Fibroblast of lung (primary cell): ENCODE measurements at regions not wholly inside any gene's neighbourhood (a gene's known extent, or its start where the extent isn't known, plus 50 kb on each side); places are given as distances from the start of the nearest gene placed in this dataset.

Experiments
- DNase-seq, 2 donors: peaks; one replicate each; pipeline versions ENCODE4 v3.0.0 to v3.0.0-alpha.2; 2010; ENCODE audit warnings: low read depth in 2 of 2
- H2AFZ ChIP-seq: 2 replicates; pipeline ENCODE4 v1.5.1; 2012; ENCODE audit warnings: low read length, control low read depth, inconsistent platforms
- H3K27ac ChIP-seq: 2 replicates; pipeline ENCODE4 v1.5.1; 2011; ENCODE audit warnings: low read length, control low read depth; ENCODE audit not compliant: insufficient read depth
- H3K27me3 ChIP-seq: 2 replicates; pipeline ENCODE4 v1.5.1; 2011; ENCODE audit warnings: mild to moderate bottlenecking, low read length; ENCODE audit not compliant: control insufficient read depth, insufficient read depth
- H3K36me3 ChIP-seq: 2 replicates; pipeline ENCODE4 v1.5.1; 2011; ENCODE audit warnings: low read length; ENCODE audit not compliant: control insufficient read depth, insufficient read depth
- H3K4me1 ChIP-seq: 2 replicates; pipeline ENCODE4 v1.5.1; 2011; ENCODE audit warnings: low read length; ENCODE audit not compliant: control insufficient read depth, insufficient read depth; ENCODE audit errors: extremely low read depth
- H3K4me2 ChIP-seq: 2 replicates; pipeline ENCODE4 v1.5.1; 2011; ENCODE audit warnings: low read length, control low read depth; ENCODE audit not compliant: insufficient read depth; ENCODE audit errors: extremely low read depth
- H3K4me3 ChIP-seq, 4 experiments: fragments of 200-600 bp in 1 of 4; sonication (generic) in 1 of 4; replicated peaks in 1 of 4; 2 replicates each; pipeline ENCODE4 v1.5.1; 2011 to 2016; ENCODE audit warnings: low read length in 4 of 4, low read depth in 3 of 4, mild to moderate bottlenecking in 3 of 4, control low read depth in 2 of 4, inconsistent platforms in 1 of 4, mixed read lengths in 1 of 4; ENCODE audit not compliant: insufficient read depth in 1 of 4; ENCODE audit errors: control extremely low read depth in 1 of 4
- H3K79me2 ChIP-seq: 2 replicates; pipeline ENCODE4 v1.5.1; 2012; ENCODE audit warnings: mild to moderate bottlenecking, low read length, inconsistent platforms; ENCODE audit not compliant: control insufficient read depth, insufficient read depth
- H3K9ac ChIP-seq: 2 replicates; pipeline ENCODE4 v1.5.1; 2011; ENCODE audit warnings: mild to moderate bottlenecking, low read length, control low read depth; ENCODE audit not compliant: insufficient read depth
- H3K9me3 ChIP-seq: 2 replicates; pipeline ENCODE4 v1.5.1; 2012; ENCODE audit warnings: low read depth, low read length; ENCODE audit not compliant: control insufficient read depth, insufficient read depth
- H4K20me1 ChIP-seq: 2 replicates; pipeline ENCODE4 v1.5.1; 2011; ENCODE audit warnings: low read length; ENCODE audit not compliant: control insufficient read depth, insufficient read depth; ENCODE audit errors: extremely low read depth
- EZH2 ChIP-seq: IDR thresholded peaks from 2 replicates; pipeline ENCODE4 v1.5.1; 2012; ENCODE audit warnings: low read length, control low read depth, mild to moderate bottlenecking; ENCODE audit errors: missing control alignments
- TF ChIP-seq, protein P1 (sequence below), 2 donors: IDR thresholded peaks in 1 of 2; conservative IDR thresholded peaks in 1 of 2; 1 replicate in 1 of 2; 2 replicates in 1 of 2; pipeline ENCODE4 v1.5.1; 2011 to 2012; ENCODE audit warnings: low read length in 2 of 2, control low read depth in 1 of 2, inconsistent platforms in 1 of 2, low read depth in 1 of 2, mild to moderate bottlenecking in 1 of 2

DNA sequence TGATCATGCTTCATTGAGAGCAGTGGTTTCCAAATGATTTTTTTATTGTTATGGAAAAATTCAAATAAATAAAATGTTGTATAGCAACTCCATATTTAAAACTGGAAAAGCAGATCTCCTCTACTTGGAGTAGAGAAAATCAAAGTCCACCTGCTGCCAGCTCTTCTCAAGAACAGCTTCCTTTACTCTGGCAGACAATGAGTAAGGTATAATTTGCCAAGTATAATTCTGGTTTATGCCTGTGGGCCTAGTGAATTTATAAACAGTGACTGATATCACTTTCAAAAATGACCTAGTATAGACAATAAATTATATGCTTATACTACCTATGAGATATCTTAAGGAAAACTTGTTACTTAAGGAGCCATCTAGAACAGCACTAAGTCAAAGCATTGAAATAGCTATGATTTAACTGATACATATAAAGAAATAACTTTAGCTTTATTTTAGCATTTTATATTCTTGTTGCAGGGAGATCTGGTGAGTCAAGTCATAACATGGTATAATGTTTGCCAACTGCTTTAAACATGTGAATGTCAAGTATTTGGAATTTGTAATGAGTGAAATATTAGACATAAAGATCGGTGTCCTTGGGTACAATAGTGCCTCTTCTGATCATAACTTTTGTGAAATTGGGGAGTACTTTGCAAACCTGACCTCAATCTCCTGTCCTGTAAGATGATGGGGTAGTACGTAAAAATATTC, 1389.1 kb upstream of the PIK3C3 start:
- no peaks in the 10 kb centered on the region for H3K4me1 ChIP-seq
- H3K4me2 ChIP-seq: no peak overlapping the region
- no peak overlapping the region for H3K27ac ChIP-seq
- TF ChIP-seq, protein P1, sequence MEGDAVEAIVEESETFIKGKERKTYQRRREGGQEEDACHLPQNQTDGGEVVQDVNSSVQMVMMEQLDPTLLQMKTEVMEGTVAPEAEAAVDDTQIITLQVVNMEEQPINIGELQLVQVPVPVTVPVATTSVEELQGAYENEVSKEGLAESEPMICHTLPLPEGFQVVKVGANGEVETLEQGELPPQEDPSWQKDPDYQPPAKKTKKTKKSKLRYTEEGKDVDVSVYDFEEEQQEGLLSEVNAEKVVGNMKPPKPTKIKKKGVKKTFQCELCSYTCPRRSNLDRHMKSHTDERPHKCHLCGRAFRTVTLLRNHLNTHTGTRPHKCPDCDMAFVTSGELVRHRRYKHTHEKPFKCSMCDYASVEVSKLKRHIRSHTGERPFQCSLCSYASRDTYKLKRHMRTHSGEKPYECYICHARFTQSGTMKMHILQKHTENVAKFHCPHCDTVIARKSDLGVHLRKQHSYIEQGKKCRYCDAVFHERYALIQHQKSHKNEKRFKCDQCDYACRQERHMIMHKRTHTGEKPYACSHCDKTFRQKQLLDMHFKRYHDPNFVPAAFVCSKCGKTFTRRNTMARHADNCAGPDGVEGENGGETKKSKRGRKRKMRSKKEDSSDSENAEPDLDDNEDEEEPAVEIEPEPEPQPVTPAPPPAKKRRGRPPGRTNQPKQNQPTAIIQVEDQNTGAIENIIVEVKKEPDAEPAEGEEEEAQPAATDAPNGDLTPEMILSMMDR (conservative IDR thresholded peaks at IDR 0.05 in 1 of 2, IDR thresholded peaks at IDR 0.05 in 1 of 2; ENCODE audit: low read depth in 1 of 2, low read length in 2 of 2): no peak
- TF ChIP-seq EZH2: no peak
- no peak overlapping the region for H3K4me3 ChIP-seq
- H3K9ac ChIP-seq: no peak overlapping the region
- no peak overlapping the region for H2AFZ ChIP-seq
- DNase-seq: no peak
- H4K20me1 ChIP-seq: no peaks in the 10 kb centered on the region
- no peaks in the 10 kb centered on the region for H3K27me3 ChIP-seq
- no peaks in the 10 kb centered on the region for H3K36me3 ChIP-seq
- no peaks in the 10 kb centered on the region for H3K9me3 ChIP-seq
- no peaks in the 10 kb centered on the region for H3K79me2 ChIP-seq

GRCh38 chr18:40559556-40559955, 1395.5 kb upstream of the PIK3C3 start:
- DNase-seq: no peak
- Histone ChIP-seq H3K4me1 (no peaks in the 10 kb centered on the region), H3K36me3 (no peaks in the 10 kb centered on the region), H3K9me3 (no peaks in the 10 kb centered on the region), H2AFZ (no peak overlapping the region), H3K27ac (no peak overlapping the region), H3K9ac (no peak overlapping the region), H3K4me3 (no peak overlapping the region), H4K20me1 (no peaks in the 10 kb centered on the region), H3K27me3 (no peaks in the 10 kb centered on the region), H3K4me2 (no peak overlapping the region), H3K79me2 (no peaks in the 10 kb centered on the region)
- TF ChIP-seq, protein P1 (conservative IDR thresholded peaks at IDR 0.05 in 1 of 2, IDR thresholded peaks at IDR 0.05 in 1 of 2; ENCODE audit: low read depth in 1 of 2, low read length in 2 of 2): no peak
- no peak for TF ChIP-seq EZH2

DNA sequence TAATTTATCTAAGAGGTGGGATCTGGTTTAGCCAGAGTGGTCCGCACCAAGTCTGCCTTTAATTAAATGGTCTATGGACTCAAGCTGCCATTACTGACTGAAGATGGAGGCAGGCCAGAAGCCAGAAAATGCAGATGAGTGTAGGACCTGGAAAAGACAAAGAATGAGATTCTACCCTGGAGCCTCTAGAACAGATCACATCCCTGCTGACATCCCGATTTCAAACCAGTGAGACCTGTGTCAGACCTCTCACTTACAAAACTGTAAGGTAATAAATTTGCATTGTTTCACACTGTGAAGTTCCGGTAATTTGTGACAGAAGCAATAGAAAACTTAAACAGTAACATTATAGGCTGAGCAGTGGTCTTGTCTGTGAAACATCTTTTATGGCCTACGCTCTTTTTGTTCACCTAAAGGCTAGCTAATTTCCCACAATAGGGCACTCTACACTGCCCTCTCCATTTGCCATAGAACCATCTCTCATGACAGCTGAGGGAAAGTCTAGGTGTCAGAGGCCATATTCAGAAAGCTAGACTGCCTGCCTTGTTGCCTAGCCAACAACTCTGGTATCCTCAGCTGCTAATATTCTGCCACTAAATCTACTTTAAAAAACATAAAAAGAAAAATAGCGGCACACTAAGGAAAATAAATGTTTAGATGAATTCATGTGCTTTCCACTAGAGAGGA, 1396.2 kb upstream of the PIK3C3 start:
- H3K9me3 ChIP-seq: no peaks in the 10 kb centered on the region
- no peak for TF ChIP-seq EZH2
- TF ChIP-seq, protein P1 (conservative IDR thresholded peaks at IDR 0.05 in 1 of 2, IDR thresholded peaks at IDR 0.05 in 1 of 2; ENCODE audit: low read depth in 1 of 2, low read length in 2 of 2): no peak
- H3K9ac ChIP-seq: no peak overlapping the region
- no peak overlapping the region for H3K27ac ChIP-seq
- H4K20me1 ChIP-seq: no peaks in the 10 kb centered on the region
- H3K4me2 ChIP-seq: no peak overlapping the region
- no peaks in the 10 kb centered on the region for H3K27me3 ChIP-seq
- H3K4me1 ChIP-seq: no peaks in the 10 kb centered on the region
- no peak overlapping the region for H3K4me3 ChIP-seq
- no peaks in the 10 kb centered on the region for H3K79me2 ChIP-seq
- no peaks in the 10 kb centered on the region for H3K36me3 ChIP-seq
- no peak overlapping the region for H2AFZ ChIP-seq
- no peak for DNase-seq
